ENCODE measurements at regions not wholly inside any gene's neighbourhood (a gene's known extent, or its start where the extent isn't known, plus 50 kb on each side); places are given as distances from the start of the nearest gene placed in this dataset.

DNA sequence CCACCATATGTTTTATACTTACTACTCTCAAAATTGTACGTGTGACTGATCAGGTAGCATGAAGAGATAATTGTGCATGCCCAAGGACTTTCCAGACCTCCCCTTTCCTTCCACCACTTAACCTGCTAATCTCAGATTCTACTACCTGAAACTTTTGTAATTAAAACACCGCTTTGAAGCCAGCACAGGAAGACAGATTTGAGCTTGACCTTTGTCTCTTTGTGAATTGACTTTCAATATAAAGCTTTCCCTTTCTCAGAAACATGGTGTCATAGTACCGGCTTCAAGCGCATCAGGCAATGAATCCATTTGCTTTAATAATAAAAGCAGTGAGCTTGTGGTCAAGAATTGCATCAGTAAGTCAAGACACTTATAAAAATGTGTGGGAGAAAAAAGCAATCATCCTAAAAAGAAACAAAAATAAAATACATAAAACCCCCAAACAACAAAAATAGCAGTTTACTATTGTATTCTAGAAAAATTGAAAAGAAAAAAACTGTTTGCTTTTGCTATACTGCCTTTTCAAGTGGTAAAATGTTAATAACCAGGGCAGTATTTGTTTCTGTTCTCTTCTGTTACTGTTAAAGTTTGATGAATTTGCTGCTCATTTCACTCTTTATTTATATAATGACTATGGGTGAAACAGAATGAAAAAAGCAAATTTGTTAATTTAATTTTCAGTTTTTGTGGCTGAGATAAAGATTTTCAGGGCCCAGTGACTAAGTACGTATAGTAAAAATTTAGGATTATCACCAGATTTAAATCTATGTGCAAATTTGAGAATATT lies 2075.3 kb downstream of the PCDH9 start:
- H3K4me3 ChIP-seq (ENCODE audit: low read length) = no peak overlapping the region
- H3K9me2 ChIP-seq (replicated peaks; ENCODE audit: control insufficient read depth, low read length) = no peaks in the 10 kb centered on the region
- H3K4me1 ChIP-seq (ENCODE audit: control insufficient read depth, low read length) = no peaks in the 10 kb centered on the region
- H3K79me2 ChIP-seq (ENCODE audit: control insufficient read depth, low read length) = no peaks in the 10 kb centered on the region
- no peaks in the 10 kb centered on the region for H3K9me3 ChIP-seq (ENCODE audit: control insufficient read depth, insufficient read depth, low read length)
- no peaks in the 10 kb centered on the region for H4K20me1 ChIP-seq (ENCODE audit: control insufficient read depth, insufficient read depth, low read depth, low read length)
- H3K4me2 ChIP-seq (ENCODE audit: low read length) = no peak overlapping the region
- H3F3A ChIP-seq (ENCODE audit: control insufficient read depth, insufficient read depth) = no peaks in the 10 kb centered on the region
- H3K27ac ChIP-seq (ENCODE audit: low read depth, low read length) = no peak overlapping the region
- H3K36me3 ChIP-seq (ENCODE audit: control insufficient read depth, low read length) = no peaks in the 10 kb centered on the region
- H3K27me3 ChIP-seq (ENCODE audit: control insufficient read depth, low read length) = no peaks in the 10 kb centered on the region
- no peak for TF ChIP-seq EZH2phosphoT487 (IDR thresholded peaks at IDR 0.05; ENCODE audit: borderline replicate concordance, low read length)
- TF ChIP-seq, protein P1, sequence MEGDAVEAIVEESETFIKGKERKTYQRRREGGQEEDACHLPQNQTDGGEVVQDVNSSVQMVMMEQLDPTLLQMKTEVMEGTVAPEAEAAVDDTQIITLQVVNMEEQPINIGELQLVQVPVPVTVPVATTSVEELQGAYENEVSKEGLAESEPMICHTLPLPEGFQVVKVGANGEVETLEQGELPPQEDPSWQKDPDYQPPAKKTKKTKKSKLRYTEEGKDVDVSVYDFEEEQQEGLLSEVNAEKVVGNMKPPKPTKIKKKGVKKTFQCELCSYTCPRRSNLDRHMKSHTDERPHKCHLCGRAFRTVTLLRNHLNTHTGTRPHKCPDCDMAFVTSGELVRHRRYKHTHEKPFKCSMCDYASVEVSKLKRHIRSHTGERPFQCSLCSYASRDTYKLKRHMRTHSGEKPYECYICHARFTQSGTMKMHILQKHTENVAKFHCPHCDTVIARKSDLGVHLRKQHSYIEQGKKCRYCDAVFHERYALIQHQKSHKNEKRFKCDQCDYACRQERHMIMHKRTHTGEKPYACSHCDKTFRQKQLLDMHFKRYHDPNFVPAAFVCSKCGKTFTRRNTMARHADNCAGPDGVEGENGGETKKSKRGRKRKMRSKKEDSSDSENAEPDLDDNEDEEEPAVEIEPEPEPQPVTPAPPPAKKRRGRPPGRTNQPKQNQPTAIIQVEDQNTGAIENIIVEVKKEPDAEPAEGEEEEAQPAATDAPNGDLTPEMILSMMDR (IDR thresholded peaks at IDR 0.05; ENCODE audit: low read depth, low read length, poor library complexity, severe bottlenecking) = no peak

DNA sequence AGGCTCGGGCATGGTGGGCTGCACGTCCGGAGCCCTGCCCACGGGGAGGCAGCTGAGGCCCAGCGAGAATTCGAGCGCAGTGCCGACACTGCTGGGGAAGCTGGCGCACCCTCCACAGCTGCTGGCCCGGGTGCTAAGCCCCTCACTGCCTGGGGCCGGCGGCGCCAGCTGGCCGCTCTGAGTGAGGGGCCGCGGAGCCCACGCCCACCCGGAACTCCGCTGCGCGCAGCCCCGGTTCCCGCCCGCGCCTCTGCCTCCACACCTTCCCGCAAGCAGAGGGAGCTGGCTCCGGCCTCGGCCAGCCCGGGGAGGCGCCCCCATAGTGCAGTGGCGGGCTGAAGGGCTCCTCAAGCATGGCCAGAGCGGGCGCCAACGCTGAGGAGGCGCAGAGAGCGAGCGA lies 2080.4 kb downstream of the PCDH9 start:
- Histone ChIP-seq H4K20me1 (ENCODE audit: control insufficient read depth, insufficient read depth, low read depth, low read length) (no peaks in the 10 kb centered on the region), H3K4me3 (ENCODE audit: low read length) (no peak overlapping the region), H3K27me3 (ENCODE audit: control insufficient read depth, low read length) (no peaks in the 10 kb centered on the region), H3K27ac (ENCODE audit: low read depth, low read length) (no peak overlapping the region), H3K4me1 (ENCODE audit: control insufficient read depth, low read length) (no peaks in the 10 kb centered on the region), H3K79me2 (ENCODE audit: control insufficient read depth, low read length) (no peaks in the 10 kb centered on the region), H3K9me3 (ENCODE audit: control insufficient read depth, insufficient read depth, low read length) (no peaks in the 10 kb centered on the region), H3K36me3 (ENCODE audit: control insufficient read depth, low read length) (no peaks in the 10 kb centered on the region), H3K4me2 (ENCODE audit: low read length) (no peak overlapping the region), H3K9me2 (replicated peaks; ENCODE audit: control insufficient read depth, low read length) (no peaks in the 10 kb centered on the region), H3F3A (ENCODE audit: control insufficient read depth, insufficient read depth) (no peaks in the 10 kb centered on the region)
- TF ChIP-seq, protein P1 (IDR thresholded peaks at IDR 0.05; ENCODE audit: low read depth, low read length, poor library complexity, severe bottlenecking) = no peak
- TF ChIP-seq EZH2phosphoT487 (IDR thresholded peaks at IDR 0.05; ENCODE audit: borderline replicate concordance, low read length) = no peak

DNA sequence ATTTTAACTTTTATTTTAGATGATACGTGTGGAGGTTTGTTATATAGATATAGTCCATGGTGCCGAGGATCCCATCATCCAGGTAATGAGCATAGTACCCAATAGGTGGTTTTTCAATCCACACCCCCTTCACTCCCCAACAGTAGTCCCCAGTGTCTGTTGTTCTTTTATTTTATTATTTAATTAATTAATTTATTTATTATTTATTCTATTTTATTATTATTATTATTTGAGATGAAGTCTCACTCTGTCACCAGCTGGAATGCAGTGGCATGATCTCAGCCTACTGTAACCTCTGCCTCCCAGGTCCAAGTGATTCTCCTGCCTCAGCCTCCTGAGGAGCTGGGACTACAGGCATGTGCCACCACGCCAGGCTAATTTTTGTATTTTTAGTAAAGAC lies 2086.2 kb downstream of the PCDH9 start:
- H3K4me2 ChIP-seq (ENCODE audit: low read length) = no peak overlapping the region
- no peaks in the 10 kb centered on the region for H3K27me3 ChIP-seq (ENCODE audit: control insufficient read depth, low read length)
- H3K9me3 ChIP-seq (ENCODE audit: control insufficient read depth, insufficient read depth, low read length) = no peaks in the 10 kb centered on the region
- no peaks in the 10 kb centered on the region for H3K9me2 ChIP-seq (replicated peaks; ENCODE audit: control insufficient read depth, low read length)
- no peak overlapping the region for H3K4me3 ChIP-seq (ENCODE audit: low read length)
- no peaks in the 10 kb centered on the region for H4K20me1 ChIP-seq (ENCODE audit: control insufficient read depth, insufficient read depth, low read depth, low read length)
- no peaks in the 10 kb centered on the region for H3K4me1 ChIP-seq (ENCODE audit: control insufficient read depth, low read length)
- TF ChIP-seq, protein P1 (IDR thresholded peaks at IDR 0.05; ENCODE audit: low read depth, low read length, poor library complexity, severe bottlenecking) = no peak
- TF ChIP-seq EZH2phosphoT487 (IDR thresholded peaks at IDR 0.05; ENCODE audit: borderline replicate concordance, low read length) = no peak
- H3K27ac ChIP-seq (ENCODE audit: low read depth, low read length) = no peak overlapping the region
- no peaks in the 10 kb centered on the region for H3K79me2 ChIP-seq (ENCODE audit: control insufficient read depth, low read length)
- no peaks in the 10 kb centered on the region for H3F3A ChIP-seq (ENCODE audit: control insufficient read depth, insufficient read depth)
- no peaks in the 10 kb centered on the region for H3K36me3 ChIP-seq (ENCODE audit: control insufficient read depth, low read length)
